ENCODE measurements at regions not wholly inside any gene's neighbourhood (a gene's known extent, or its start where the extent isn't known, plus 50 kb on each side); places are given as distances from the start of the nearest gene placed in this dataset.

- TF ChIP-seq, protein P1, sequence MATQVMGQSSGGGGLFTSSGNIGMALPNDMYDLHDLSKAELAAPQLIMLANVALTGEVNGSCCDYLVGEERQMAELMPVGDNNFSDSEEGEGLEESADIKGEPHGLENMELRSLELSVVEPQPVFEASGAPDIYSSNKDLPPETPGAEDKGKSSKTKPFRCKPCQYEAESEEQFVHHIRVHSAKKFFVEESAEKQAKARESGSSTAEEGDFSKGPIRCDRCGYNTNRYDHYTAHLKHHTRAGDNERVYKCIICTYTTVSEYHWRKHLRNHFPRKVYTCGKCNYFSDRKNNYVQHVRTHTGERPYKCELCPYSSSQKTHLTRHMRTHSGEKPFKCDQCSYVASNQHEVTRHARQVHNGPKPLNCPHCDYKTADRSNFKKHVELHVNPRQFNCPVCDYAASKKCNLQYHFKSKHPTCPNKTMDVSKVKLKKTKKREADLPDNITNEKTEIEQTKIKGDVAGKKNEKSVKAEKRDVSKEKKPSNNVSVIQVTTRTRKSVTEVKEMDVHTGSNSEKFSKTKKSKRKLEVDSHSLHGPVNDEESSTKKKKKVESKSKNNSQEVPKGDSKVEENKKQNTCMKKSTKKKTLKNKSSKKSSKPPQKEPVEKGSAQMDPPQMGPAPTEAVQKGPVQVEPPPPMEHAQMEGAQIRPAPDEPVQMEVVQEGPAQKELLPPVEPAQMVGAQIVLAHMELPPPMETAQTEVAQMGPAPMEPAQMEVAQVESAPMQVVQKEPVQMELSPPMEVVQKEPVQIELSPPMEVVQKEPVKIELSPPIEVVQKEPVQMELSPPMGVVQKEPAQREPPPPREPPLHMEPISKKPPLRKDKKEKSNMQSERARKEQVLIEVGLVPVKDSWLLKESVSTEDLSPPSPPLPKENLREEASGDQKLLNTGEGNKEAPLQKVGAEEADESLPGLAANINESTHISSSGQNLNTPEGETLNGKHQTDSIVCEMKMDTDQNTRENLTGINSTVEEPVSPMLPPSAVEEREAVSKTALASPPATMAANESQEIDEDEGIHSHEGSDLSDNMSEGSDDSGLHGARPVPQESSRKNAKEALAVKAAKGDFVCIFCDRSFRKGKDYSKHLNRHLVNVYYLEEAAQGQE (IDR thresholded peaks at IDR 0.05; ENCODE audit: borderline replicate concordance) = no peak
- no peak for TF ChIP-seq MXI1 (conservative IDR thresholded peaks at IDR 0.05; ENCODE audit: poor library complexity, severe bottlenecking)
- no peak overlapping the region for H3K4me2 ChIP-seq (ENCODE audit: low read length)
Observed at GRCh38 chr6:51514748-51515402, 572.5 kb downstream of the PKHD1 start.

GRCh38 chr6:51526049-51526448 lies 561.4 kb downstream of the PKHD1 start:
- Histone ChIP-seq H3K4me3 (ENCODE audit: low read length) (no peak overlapping the region), H3K9me2 (ENCODE audit: insufficient read depth, low read length) (no peaks in the 10 kb centered on the region), H3K27ac (ENCODE audit: low read length) (no peak overlapping the region), H2AFZ (ENCODE audit: low read depth, low read length) (no peak overlapping the region), H3F3A (ENCODE audit: insufficient read depth, low read length, poor library complexity, severe bottlenecking) (no peaks in the 10 kb centered on the region), H3K9ac (ENCODE audit: low read length) (no peak overlapping the region), H3K79me2 (replicated peaks; ENCODE audit: insufficient read depth, low read length) (no peaks in the 10 kb centered on the region), H3K36me3 (ENCODE audit: insufficient read depth, low read length) (no peaks in the 10 kb centered on the region), H4K20me1 (ENCODE audit: insufficient read depth) (no peaks in the 10 kb centered on the region), H3K27me3 (ENCODE audit: insufficient read depth, low read depth, low read length) (no peaks in the 10 kb centered on the region), H3K4me2 (ENCODE audit: low read length) (no peak overlapping the region), H3K9me3 (ENCODE audit: low read length) (no peaks in the 10 kb centered on the region)
- TF ChIP-seq TAF1 (IDR thresholded peaks at IDR 0.05; ENCODE audit: low read depth) (no peak), CTCF (IDR thresholded peaks at IDR 0.05; ENCODE audit: poor library complexity, severe bottlenecking) (no peak), EP300 (conservative IDR thresholded peaks at IDR 0.05; ENCODE audit: poor library complexity, severe bottlenecking) (no peak), MXI1 (conservative IDR thresholded peaks at IDR 0.05; ENCODE audit: poor library complexity, severe bottlenecking) (no peak), SMC3 (conservative IDR thresholded peaks at IDR 0.05; ENCODE audit: poor library complexity) (no peak), EZH2 (IDR thresholded peaks at IDR 0.05; ENCODE audit: borderline replicate concordance, insufficient read depth, low read length, poor library complexity, severe bottlenecking) (no peak), RAD21 (conservative IDR thresholded peaks at IDR 0.05) (no peak), POLR2AphosphoS5 (IDR thresholded peaks at IDR 0.05) (no peak)
- TF ChIP-seq, protein P1 (IDR thresholded peaks at IDR 0.05; ENCODE audit: borderline replicate concordance) = no peak

More at GRCh38 chr6:51514748-51515402, 572.5 kb downstream of the PKHD1 start:
- Histone ChIP-seq H4K20me1 (ENCODE audit: insufficient read depth) (no peaks in the 10 kb centered on the region), H2AFZ (ENCODE audit: low read depth, low read length) (no peak overlapping the region), H3K27ac (ENCODE audit: low read length) (no peak overlapping the region), H3K27me3 (ENCODE audit: insufficient read depth, low read depth, low read length) (peaks cover 8% of the 10 kb centered on the region), H3K36me3 (ENCODE audit: insufficient read depth, low read length) (no peaks in the 10 kb centered on the region), H3K9me3 (ENCODE audit: low read length) (no peaks in the 10 kb centered on the region), H3K4me3 (ENCODE audit: low read length) (no peak overlapping the region), H3K9me2 (ENCODE audit: insufficient read depth, low read length) (no peaks in the 10 kb centered on the region), H3K79me2 (replicated peaks; ENCODE audit: insufficient read depth, low read length) (no peaks in the 10 kb centered on the region), H3K9ac (ENCODE audit: low read length) (no peak overlapping the region), H3F3A (ENCODE audit: insufficient read depth, low read length, poor library complexity, severe bottlenecking) (no peaks in the 10 kb centered on the region)

Data from neural cell (in vitro differentiated cells).